M059J (cell line): ENCODE measurements at regions not wholly inside any gene's neighbourhood (a gene's known extent, or its start where the extent isn't known, plus 50 kb on each side); places are given as distances from the start of the nearest gene placed in this dataset.
"Not testable (repeated sequence)": the region's sequence is repeated elsewhere in the genome, so short reads cannot be mapped to it uniquely, and the experiment has no call there.

Source experiments
- DNase-seq: peaks from one replicate; pipeline ENCODE4 v3.0.0-alpha.2; 2012; ENCODE audit warnings: low read depth

- DNase-seq: peak; percentile 26
Measured at GRCh38 chr15:20624085-20624484, 82.5 kb upstream of the GOLGA6L6 start.

- DNase-seq: not testable (repeated sequence)
Measured at GRCh38 chr15:20622117-20622516, 80.5 kb upstream of the GOLGA6L6 start.

GRCh38 chr15:20614549-20614948 is 72.9 kb upstream of the GOLGA6L6 start:
- DNase-seq: not testable (repeated sequence)

- not testable (repeated sequence) for DNase-seq
Measured at GRCh38 chr15:20612796-20613195, 71.2 kb upstream of the GOLGA6L6 start.

- not testable (repeated sequence) for DNase-seq
Measured at GRCh38 chr15:20612356-20612755, 70.8 kb upstream of the GOLGA6L6 start.

- not testable (repeated sequence) for DNase-seq
Measured at GRCh38 chr15:20611667-20612290, 70.2 kb upstream of the GOLGA6L6 start.

- DNase-seq: not testable (repeated sequence)
Measured at GRCh38 chr15:20608179-20608578, 66.6 kb upstream of the GOLGA6L6 start.

- DNase-seq: not testable (repeated sequence)
Measured at GRCh38 chr15:20597245-20597644, 55.6 kb upstream of the GOLGA6L6 start.

- not testable (repeated sequence) for DNase-seq
Measured at GRCh38 chr15:20594219-20594618, 52.6 kb upstream of the GOLGA6L6 start.

GRCh38 chr15:20591936-20592335 is 50.3 kb upstream of the GOLGA6L6 start:
- not testable (repeated sequence) for DNase-seq
